H1 (cell line): ENCODE measurements at regions not wholly inside any gene's neighbourhood (a gene's known extent, or its start where the extent isn't known, plus 50 kb on each side); places are given as distances from the start of the nearest gene placed in this dataset.

Experiments used
- CTCF ChIA-PET: fragments of 300-600 bp; sonication (Branson Sonifier 250); formaldehyde crosslinking; loops from one replicate; lab custom pipeline; 2021; ENCODE audit not compliant: partially characterized antibody; lab: Charles Lee
- POLR2A ChIA-PET: fragments of 300-600 bp; sonication (Branson Sonifier 250); formaldehyde crosslinking; loops from one replicate; lab custom pipeline; 2021; ENCODE audit warnings: inconsistent platforms; ENCODE audit not compliant: partially characterized antibody; lab: Charles Lee
- DNase-seq, 2 experiments: peaks; one replicate each; pipeline versions ENCODE4 v3.0.0 to v3.0.0-alpha.2; 2010 to 2022; ENCODE audit warnings: low spot score in 2 of 2, low read depth in 1 of 2, mixed read lengths in 1 of 2
- FAIRE-seq: peaks from 2 replicates; lab custom pipeline; 2011; peaks lifted over from hg19 to GRCh38; lab: Jason Lieb, UNC
- H2AFZ ChIP-seq: 2 replicates; pipeline ENCODE4 v1.8.1; 2012; ENCODE audit warnings: low read length, inconsistent platforms
- H2AK5ac ChIP-seq: 2 replicates; pipeline ENCODE4 v1.6.1; 2013; ENCODE audit warnings: low read depth, low read length
- H2BK120ac ChIP-seq: replicated peaks from 2 replicates; pipeline ENCODE3; 2013; ENCODE audit warnings: low read depth, low read length, inconsistent platforms
- H2BK12ac ChIP-seq: 2 replicates; pipeline ENCODE4 v1.6.1; 2013; ENCODE audit warnings: low read depth, low read length
- H2BK15ac ChIP-seq: 2 replicates; pipeline ENCODE4 v1.6.1; 2013; ENCODE audit warnings: low read length
- H2BK20ac ChIP-seq: 2 replicates; pipeline ENCODE4 v1.6.1; 2013; ENCODE audit warnings: low read length
- H2BK5ac ChIP-seq: 2 replicates; pipeline ENCODE4 v1.6.1; 2013; ENCODE audit warnings: low read depth, low read length
- H3K14ac ChIP-seq: 2 replicates; pipeline ENCODE4 v1.6.1; 2013; ENCODE audit warnings: inconsistent platforms; ENCODE audit not compliant: insufficient read length
- H3K18ac ChIP-seq: 2 replicates; pipeline ENCODE4 v1.6.1; 2013; ENCODE audit warnings: low read length; ENCODE audit errors: extremely low read depth
- H3K23ac ChIP-seq: 2 replicates; pipeline ENCODE4 v1.6.1; 2013; ENCODE audit warnings: inconsistent platforms; ENCODE audit not compliant: insufficient read length
- H3K23me2 ChIP-seq: 2 replicates; pipeline ENCODE4 v1.6.1; 2013; ENCODE audit warnings: low read depth, low read length
- H3K27ac ChIP-seq: 2 replicates; pipeline ENCODE4 v1.6.1; 2011; ENCODE audit warnings: low read depth, low read length, inconsistent platforms
- H3K27me3 ChIP-seq, 4 experiments: replicated peaks in 1 of 4; 1 replicate in 1 of 4; 2 replicates in 3 of 4; pipeline versions ENCODE4 v1.6.1 to v1.8.1; 2011 to 2013; ENCODE audit warnings: low read length in 3 of 4, mild to moderate bottlenecking in 3 of 4, inconsistent platforms in 2 of 4, mixed read lengths in 2 of 4, moderate library complexity in 1 of 4; ENCODE audit not compliant: control insufficient read depth in 3 of 4, insufficient read depth in 3 of 4; ENCODE audit errors: extremely low read depth in 1 of 4
- H3K36me3 ChIP-seq, 4 experiments: 2 replicates each; pipeline versions ENCODE4 v1.6.1 to v1.8.1; 2011 to 2013; ENCODE audit warnings: mild to moderate bottlenecking in 4 of 4, low read length in 3 of 4, moderate library complexity in 2 of 4, control low read depth in 1 of 4, inconsistent platforms in 1 of 4; ENCODE audit not compliant: insufficient read depth in 4 of 4, control insufficient read depth in 2 of 4
- H3K4ac ChIP-seq: replicated peaks from 2 replicates; pipeline ENCODE3; 2013; ENCODE audit warnings: low read length, low read depth, mixed read lengths, inconsistent platforms; ENCODE audit not compliant: insufficient read length
- H3K4me1 ChIP-seq, 4 experiments: replicated peaks in 1 of 4; 1 replicate in 1 of 4; 2 replicates in 3 of 4; pipeline versions ENCODE4 v1.6.1 to v1.8.1; 2011 to 2013; ENCODE audit warnings: low read length in 3 of 4, inconsistent platforms in 2 of 4, mixed read lengths in 1 of 4; ENCODE audit not compliant: insufficient read depth in 4 of 4, control insufficient read depth in 3 of 4
- H3K4me2 ChIP-seq, 2 experiments: 2 replicates each; pipeline versions ENCODE4 v1.6.1 to v1.8.1; 2011 to 2013; ENCODE audit warnings: low read depth in 2 of 2, low read length in 2 of 2, control low read depth in 1 of 2, inconsistent platforms in 1 of 2, mild to moderate bottlenecking in 1 of 2; ENCODE audit not compliant: insufficient read depth in 1 of 2
- H3K4me3 ChIP-seq, 4 experiments: fragments of 200-600, 300-600 bp in 1 of 4; sonication (generic), shearing (Covaris generic), sonication (Bioruptor Twin) in 1 of 4; 2 replicates each; pipeline versions ENCODE4 v1.5.1 to v1.8.1; 2011 to 2016; ENCODE audit warnings: low read length in 4 of 4, low read depth in 3 of 4, control low read depth in 2 of 4, inconsistent platforms in 2 of 4, mild to moderate bottlenecking in 2 of 4, mixed read lengths in 1 of 4, moderate library complexity in 1 of 4; ENCODE audit not compliant: insufficient read depth in 2 of 4; ENCODE audit errors: extremely low read depth in 1 of 4
- H3K56ac ChIP-seq: replicated peaks from 2 replicates; pipeline ENCODE3; 2013; ENCODE audit warnings: low read depth, mild to moderate bottlenecking, mixed read lengths, low read length, inconsistent platforms; ENCODE audit not compliant: insufficient read length
- H3K79me1 ChIP-seq: 2 replicates; pipeline ENCODE4 v1.6.1; 2013; ENCODE audit warnings: low read depth, low read length, control low read depth
- H3K79me2 ChIP-seq, 2 experiments: 2 replicates each; pipeline versions ENCODE4 v1.6.1 to v1.8.1; 2012 to 2013; ENCODE audit warnings: low read length in 2 of 2, mild to moderate bottlenecking in 2 of 2, inconsistent platforms in 1 of 2; ENCODE audit not compliant: insufficient read depth in 2 of 2, control insufficient read depth in 1 of 2
- H3K9ac ChIP-seq, 4 experiments: replicated peaks in 1 of 4; 1 replicate in 1 of 4; 2 replicates in 3 of 4; pipeline versions ENCODE4 v1.6.1 to v1.8.1; 2011 to 2013; ENCODE audit warnings: low read depth in 3 of 4, low read length in 3 of 4, control low read depth in 2 of 4, mild to moderate bottlenecking in 2 of 4, moderate library complexity in 2 of 4, inconsistent platforms in 1 of 4; ENCODE audit errors: extremely low read depth in 1 of 4
- H3K9me3 ChIP-seq, 2 experiments: 2 replicates each; pipeline versions ENCODE4 v1.6.1 to v1.8.1; 2012 to 2013; ENCODE audit warnings: mild to moderate bottlenecking in 2 of 2, moderate library complexity in 2 of 2, control low read depth in 1 of 2, inconsistent platforms in 1 of 2, low read depth in 1 of 2, low read length in 1 of 2, mixed read lengths in 1 of 2; ENCODE audit not compliant: insufficient read depth in 2 of 2
- H4K20me1 ChIP-seq, 2 experiments: replicated peaks in 1 of 2; 2 replicates each; pipeline versions ENCODE3 to v1.8.1; 2011 to 2013; ENCODE audit warnings: inconsistent platforms in 2 of 2, low read length in 2 of 2, mild to moderate bottlenecking in 1 of 2; ENCODE audit not compliant: insufficient read depth in 2 of 2, control insufficient read depth in 1 of 2
- H4K5ac ChIP-seq: 2 replicates; pipeline ENCODE4 v1.6.1; 2013; ENCODE audit warnings: low read length, low read depth, mixed read lengths, inconsistent platforms; ENCODE audit not compliant: insufficient read length
- H4K8ac ChIP-seq: 2 replicates; pipeline ENCODE4 v1.8.0; 2013; ENCODE audit warnings: mild to moderate bottlenecking, moderate library complexity, low read length, inconsistent platforms; ENCODE audit not compliant: insufficient read depth; ENCODE audit errors: extremely low read depth
- H4K91ac ChIP-seq: replicated peaks from 2 replicates; pipeline ENCODE3; 2013; ENCODE audit warnings: low read length, mixed read lengths, inconsistent platforms; ENCODE audit not compliant: insufficient read length
- ASH2L ChIP-seq: fragments of 200-600, 300-600 bp; sonication (generic); IDR thresholded peaks from one replicate; pipeline ENCODE4 v1.7.1; 2017; ENCODE audit warnings: low read length
- CHD7 ChIP-seq: fragments of 300-600 bp; sonication (generic); IDR thresholded peaks from 2 replicates; pipeline ENCODE4 v1.7.1; 2012; ENCODE audit warnings: low read length, moderate library complexity, mild to moderate bottlenecking, inconsistent platforms; ENCODE audit not compliant: insufficient replicate concordance
- POLR2A ChIP-seq, 2 experiments: IDR thresholded peaks; 1 replicate in 1 of 2; 2 replicates in 1 of 2; pipeline ENCODE4 v1.6.1; 2011; ENCODE audit warnings: low read depth in 2 of 2, low read length in 2 of 2, mild to moderate bottlenecking in 2 of 2; ENCODE audit errors: control extremely low read depth in 1 of 2

- Histone ChIP-seq H2BK120ac (no peak overlapping the region), H3K9ac (no peak overlapping the region), H4K20me1 (no peaks in the 10 kb centered on the region), H3K14ac (no peak overlapping the region), H3K27ac (no peak overlapping the region), H3K56ac (no peak overlapping the region), H3K18ac (no peak overlapping the region), H2BK15ac (no peak overlapping the region), H3K4me2 (no peak overlapping the region), H4K8ac (no peak overlapping the region), H3K79me1 (no peaks in the 10 kb centered on the region), H3K23me2 (no peaks in the 10 kb centered on the region), H3K4me1 (no peaks in the 10 kb centered on the region), H3K36me3 (no peaks in the 10 kb centered on the region), H2BK5ac (no peak overlapping the region), H2BK20ac (no peak overlapping the region), H3K27me3 (no peaks in the 10 kb centered on the region), H3K9me3 (no peaks in the 10 kb centered on the region), H4K91ac (no peak overlapping the region), H3K4ac (no peak overlapping the region), H3K23ac (no peak overlapping the region), H3K4me3 (no peak overlapping the region), H2BK12ac (no peak overlapping the region), H4K5ac (no peak overlapping the region), H3K79me2 (no peaks in the 10 kb centered on the region), H2AFZ (no peak overlapping the region), H2AK5ac (no peak overlapping the region)
- ChIA-PET POLR2A (no interaction called here), CTCF (no interaction called here)
- no peak for FAIRE-seq
- DNase-seq, result no peak
- TF ChIP-seq CHD7 (no peak), ASH2L (no peak), POLR2A (IDR thresholded peaks at IDR 0.05; ENCODE audit: control extremely low read depth in 1 of 2, low read depth in 2 of 2, low read length in 2 of 2) (no peak)
Measured at GRCh38 chr7:125804273-125804672, 874.6 kb upstream of the POT1 start.
